Left kidney (tissue), 1 donor: ENCODE measurements at regions not wholly inside any gene's neighbourhood (a gene's known extent, or its start where the extent isn't known, plus 50 kb on each side); places are given as distances from the start of the nearest gene placed in this dataset.

Source experiments
- DNase-seq: peaks from one replicate; pipeline ENCODE4 v3.0.0-alpha.2; 2013

DNA sequence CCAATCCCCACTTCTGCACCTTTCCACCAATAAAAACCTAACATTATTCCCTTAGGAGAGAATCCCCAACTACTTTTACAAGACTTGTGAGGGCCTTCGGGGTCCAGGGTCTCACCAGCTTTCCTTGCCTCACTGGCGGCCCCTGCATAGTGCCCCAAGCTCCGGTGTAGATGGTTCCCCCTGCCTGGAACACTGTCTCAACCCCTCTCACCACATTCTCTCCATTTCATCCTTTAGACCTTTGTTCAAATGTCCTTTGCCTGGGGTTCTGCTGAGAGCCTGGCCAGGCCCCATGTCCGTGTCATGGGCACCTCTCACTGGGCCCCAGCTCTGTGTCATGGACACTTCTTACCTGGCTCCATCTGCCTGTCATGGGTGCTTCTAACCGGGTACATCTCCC, 64.5 kb upstream of the SORCS3 start:
- no peak for DNase-seq

DNA sequence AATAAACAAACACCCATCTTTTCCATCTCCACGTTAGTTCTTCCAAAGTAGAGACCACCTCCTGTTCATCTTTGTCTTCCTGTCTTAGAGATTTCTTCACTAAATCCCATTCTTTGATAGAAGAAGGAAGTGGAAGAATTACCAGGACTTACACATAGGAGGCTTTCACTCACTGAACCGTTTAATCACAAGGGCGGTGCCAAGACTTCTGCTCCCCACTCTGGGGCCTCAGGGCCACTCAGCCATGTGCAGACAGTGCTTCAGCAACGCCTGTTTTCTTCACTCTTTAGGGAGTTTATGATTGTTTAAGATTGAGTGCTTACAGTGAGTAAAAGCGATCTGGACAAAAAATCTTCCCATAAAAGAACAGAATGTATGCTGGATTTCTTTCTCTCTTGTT, 63.9 kb upstream of the SORCS3 start:
- peak; percentile 10 for DNase-seq

DNA sequence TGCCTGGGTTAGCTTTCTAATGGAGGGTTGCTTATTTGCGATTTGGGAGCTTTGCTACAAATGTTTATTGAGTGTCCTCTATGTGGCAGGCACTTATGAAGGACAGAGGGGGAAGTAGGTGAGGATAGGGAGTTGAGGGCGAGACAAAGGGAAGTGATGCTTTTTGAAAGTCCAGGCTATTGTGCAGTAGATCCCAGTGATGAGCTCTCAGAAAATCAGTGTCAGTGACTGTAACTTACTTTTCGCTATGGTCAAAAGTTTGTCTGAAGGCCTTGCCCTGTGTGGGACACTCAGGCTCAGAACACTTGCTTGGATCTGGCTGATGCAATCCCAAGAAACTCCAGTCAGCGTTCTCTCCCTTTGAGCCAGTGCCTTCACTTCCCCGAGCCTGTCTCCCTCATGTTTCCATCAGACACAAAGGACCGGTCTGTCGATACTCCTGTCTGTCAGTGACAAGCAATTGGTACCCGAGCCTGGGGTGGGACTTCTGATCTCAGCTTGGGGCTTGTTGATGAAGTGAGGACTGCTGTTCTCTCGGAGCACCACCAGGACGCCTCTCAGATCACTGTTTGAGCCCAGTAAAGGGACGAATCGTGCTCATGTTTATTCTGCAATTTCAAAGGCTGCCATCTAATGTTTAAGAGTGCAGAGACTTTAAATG, 63.1 kb upstream of the SORCS3 start:
- no peak for DNase-seq

DNA sequence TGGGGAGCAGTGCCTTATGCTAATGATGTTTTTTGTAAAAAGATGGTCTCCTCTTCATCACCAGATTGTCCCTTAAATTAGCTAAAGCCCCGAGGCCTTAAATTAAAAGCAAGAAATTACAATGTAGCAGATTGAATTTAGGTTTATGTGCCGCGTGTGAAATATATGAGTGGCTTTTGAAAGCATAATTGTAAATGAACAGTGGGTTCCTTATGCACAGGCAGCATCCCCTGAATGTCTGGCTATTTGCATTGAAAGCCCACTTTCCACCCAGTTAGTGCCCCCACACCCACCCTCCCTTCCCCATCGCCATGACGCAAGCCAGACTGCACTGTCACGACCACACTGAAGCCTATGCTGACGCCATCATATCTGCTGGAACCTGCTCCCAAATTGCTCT, 62.4 kb upstream of the SORCS3 start:
- no peak for DNase-seq

DNA sequence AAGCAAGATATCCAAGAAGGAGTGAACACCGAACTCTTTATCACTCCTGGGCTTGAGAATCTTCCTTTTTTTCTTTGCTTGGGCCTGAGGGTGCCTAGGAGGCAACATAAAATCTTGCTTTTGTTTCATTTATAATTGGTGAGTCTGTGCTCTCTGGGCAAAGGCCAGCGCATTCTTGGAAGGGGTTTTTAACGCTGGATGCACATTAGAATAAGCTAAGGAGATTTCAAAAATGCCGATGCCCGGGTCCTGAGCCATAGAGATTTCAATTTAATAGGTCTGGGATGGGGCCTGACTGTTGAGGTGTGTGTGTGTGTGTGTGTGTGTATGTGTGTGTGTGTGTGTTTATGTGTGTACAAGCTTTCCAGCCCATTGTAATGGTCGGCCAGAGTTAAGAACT, 62.0 kb upstream of the SORCS3 start:
- no peak for DNase-seq

DNA sequence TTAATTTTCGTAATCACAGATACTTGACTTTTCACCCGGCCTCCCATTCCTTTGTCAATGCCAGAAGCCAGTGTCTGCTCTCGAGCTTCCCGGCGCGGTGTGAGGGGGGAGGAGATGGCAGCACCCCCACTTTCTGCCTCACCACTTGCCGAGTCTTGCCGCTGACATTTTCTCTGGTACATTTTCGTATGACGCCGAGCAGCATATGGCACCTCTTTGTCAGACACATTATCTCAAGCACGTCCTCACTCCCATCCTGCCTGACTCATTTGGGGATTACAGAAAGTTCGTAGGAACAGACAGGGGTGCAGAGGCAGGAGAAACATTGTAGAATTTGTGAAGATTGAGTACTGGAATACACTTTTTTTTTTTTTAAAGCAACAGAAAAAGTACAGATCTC, 60.8 kb upstream of the SORCS3 start:
- DNase-seq, result no peak

DNA sequence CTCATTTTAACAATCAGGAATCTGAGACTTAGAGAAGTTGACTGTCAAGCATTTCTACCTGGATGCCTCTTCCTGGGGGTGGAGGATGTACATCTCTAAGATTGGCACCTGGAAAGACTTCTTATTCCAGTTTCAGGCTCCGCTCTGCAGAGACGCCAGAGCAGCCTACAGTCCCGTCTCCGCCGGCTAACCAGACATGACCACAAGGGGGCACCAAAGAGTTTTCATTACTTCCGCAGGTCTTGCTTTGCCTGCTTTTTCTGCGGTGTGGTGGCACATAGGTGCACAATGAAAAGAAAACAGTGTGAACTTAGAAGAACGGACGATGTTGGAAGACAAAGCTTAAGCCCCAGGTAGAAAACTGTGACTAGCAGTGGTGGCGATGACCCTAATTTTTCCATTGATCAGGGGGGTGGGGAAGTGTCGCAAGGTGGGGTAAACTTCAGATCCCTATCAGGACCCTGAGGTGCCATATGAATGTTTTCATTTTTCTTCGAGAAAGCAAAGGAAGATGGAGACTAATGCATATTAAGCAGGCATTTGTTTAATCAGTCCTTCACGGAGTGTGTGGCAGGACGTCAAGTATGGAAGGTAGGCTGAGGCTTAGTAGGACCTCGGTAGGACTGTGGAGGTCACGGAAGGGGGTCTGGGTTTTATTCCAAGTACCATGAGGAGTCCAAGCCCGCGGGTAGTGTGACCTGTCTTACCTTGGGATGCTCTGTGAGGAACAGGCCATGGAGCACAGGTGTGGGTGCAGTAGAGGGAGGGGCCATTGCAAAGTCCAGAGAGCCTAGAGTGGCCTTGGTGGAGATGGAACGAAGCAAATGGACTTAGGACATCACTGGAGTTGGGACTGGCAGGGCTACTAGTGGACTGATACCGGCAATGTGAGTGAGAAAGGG, 60.1 kb upstream of the SORCS3 start:
- peak; percentile 73 for DNase-seq

DNA sequence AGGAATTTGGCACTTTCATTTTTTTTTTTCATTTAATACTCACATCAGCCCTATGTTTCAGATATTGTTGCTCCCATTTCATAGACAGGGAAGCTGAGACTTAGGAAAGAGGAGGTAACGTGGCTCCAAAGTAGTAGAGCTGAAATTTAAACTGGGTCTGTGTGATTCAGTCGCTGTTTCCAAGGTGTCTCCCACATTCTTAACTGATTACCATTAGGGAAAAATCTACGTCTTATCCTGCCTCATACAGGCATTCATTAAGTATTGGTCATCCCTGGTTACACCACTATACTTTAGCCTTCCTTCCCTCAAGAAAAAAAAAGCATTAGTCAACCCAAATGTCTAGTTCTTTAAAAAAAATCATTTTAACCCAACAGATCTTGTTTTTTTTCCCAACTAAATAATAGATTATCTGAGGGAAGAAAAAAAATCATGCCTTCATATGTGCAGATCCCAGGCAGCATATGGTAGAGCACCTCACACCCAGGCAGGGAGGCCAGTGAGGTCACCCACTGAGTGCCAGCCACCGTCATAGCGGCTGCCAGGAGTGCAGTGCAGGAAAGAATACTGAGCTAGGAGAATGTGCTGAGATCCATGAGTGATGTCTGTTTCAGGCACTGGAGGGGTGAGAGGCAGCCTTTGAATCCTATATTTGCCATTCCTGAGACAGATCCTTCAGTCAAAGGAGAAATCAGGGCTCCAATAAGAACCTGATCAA, 59.0 kb upstream of the SORCS3 start:
- DNase-seq, result no peak

DNA sequence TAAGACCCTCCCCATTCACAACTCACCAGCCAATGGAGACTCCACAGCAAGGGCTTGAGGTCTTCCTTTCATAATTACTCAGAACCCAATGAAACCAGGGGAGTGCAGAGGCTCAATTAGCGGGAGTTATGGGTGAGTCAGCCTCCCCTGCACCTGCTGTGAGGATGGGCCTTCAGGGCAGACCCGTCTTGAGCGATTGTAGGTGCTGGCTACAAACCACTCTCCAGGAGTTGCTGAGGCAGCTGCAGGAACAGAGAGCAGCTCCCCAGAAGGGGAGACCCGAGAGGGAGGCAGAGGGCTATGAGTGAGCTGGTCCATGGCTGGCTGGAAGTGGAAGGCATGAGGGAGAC, 58.5 kb upstream of the SORCS3 start:
- no peak for DNase-seq

DNA sequence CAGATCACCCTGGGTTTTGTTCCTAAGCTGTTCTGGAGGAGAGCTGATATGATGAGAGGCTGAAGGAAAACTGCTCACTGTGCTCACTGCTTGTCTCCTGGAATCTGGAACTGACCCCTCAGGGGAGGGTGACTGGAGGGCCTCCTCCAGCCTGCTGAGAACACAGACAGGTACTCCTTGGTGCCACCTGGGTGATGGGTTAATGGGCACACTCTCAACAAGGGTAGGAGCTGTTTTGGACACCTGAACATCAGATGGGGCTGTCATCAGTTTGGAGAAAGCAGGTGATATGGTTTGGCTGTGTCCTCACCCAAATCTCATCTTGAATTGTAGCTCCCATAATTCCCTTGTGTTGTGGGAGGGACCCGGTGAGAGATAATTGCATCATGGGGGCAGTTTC, 58.1 kb upstream of the SORCS3 start:
- DNase-seq, result no peak

DNA sequence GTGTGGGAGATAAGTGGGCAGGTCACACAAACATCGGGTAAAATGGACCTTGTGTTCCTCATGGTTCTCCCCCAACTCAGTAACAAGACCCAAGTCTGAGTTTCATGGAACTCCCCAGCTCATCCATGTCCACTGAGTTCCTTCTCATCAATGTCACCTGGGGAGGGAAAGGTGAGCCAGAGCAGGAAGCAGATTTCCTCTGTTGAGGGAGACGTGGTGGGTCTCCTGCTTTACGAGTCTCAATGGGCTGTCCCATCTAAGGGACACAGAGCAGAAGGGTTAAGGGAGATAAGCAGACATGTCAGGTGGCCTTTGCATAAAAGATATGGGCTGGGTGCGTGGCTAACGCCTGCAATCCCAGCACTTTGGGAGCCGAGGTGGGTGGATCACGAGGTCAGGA, 56.5 kb upstream of the SORCS3 start:
- no peak for DNase-seq

DNA sequence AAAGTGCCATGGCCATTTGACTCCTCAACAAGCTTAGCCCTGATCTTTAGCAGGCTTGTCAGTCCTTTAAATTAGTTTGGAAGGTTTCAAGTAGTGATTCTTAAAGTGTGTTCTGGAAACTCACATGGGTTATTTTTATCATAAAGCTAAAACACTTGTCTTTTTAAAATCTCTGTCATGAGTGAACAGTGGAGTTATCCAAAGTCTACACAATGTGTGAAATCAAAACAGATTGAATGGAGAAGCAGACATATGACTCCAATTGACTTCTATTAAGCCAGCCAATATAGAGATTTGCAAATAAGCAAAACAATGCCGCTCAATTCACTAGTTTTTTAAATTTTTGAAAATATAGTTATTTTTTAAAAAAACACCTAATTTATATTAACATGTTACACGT, 53.3 kb upstream of the SORCS3 start:
- DNase-seq, result no peak

DNA sequence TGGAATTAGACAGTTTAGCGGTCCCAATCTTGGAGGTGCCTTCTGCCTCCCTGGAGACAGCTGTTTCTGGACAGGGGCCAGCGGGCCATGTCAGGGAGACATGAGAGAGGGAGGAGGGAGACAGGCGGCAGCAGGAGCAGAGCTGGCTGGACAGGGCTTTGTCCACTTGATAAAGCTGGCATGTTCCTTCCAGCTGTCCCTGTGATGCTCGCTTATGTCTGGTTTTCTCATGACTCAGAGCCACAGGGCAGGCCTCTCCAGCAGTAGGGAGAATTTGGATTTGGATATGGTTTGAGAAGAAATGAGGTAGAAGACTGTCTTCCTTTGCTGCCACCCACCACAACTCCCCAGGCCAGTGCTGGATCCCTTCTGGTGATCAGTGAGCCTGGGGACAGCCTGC, 51.7 kb upstream of the SORCS3 start:
- no peak for DNase-seq

DNA sequence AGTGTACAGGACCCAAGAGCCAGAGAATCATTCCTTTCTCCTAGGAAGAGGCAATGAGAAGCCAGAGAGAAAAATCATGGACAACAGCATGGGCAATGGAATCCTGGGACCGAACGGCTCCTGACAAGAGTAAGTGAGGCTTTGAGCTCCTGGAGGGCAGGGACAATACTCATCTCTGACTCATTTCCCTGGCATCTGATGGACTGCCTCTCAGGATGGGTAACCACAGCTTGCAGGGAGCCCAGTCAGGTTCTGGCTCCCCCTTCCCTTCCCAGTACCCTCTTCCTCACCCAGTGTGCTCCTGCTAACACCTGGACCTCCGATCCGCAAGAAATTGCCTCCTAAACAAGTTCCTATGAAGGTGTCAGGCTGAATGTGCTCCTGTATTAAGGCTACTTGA, 51.2 kb upstream of the SORCS3 start:
- no peak for DNase-seq
